Left kidney (tissue), 1 donor: ENCODE measurements at regions not wholly inside any gene's neighbourhood (a gene's known extent, or its start where the extent isn't known, plus 50 kb on each side); places are given as distances from the start of the nearest gene placed in this dataset.
"Not testable (repeated sequence)": the region's sequence is repeated elsewhere in the genome, so short reads cannot be mapped to it uniquely, and the experiment has no call there.

Source experiments
- DNase-seq: peaks from one replicate; pipeline ENCODE4 v3.0.0-alpha.2; 2013

GRCh38 chr4:148539387-148539786 is 97.2 kb upstream of the NR3C2 start:
- no peak for DNase-seq

GRCh38 chr4:148533851-148534250 is 91.6 kb upstream of the NR3C2 start:
- DNase-seq = not testable (repeated sequence)

DNA sequence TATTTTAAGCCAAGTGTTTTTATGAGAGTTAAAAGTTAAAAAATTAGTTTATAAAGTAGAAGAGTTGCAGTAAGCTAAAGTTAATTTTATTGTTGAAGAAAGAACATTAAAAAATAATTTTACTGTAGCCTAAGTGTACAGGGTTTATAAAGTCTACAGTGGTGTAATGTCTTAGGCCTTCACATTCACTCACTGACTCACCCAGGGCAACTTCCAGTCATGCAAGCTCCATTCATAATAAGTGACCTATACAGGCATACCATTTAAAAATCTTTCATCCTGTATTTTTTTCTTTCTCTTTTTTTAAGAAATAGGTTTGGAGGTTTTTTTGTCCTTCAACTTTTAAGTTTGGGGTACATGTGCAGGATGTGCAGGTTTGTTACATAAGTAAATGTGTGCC is 87.9 kb upstream of the NR3C2 start:
- no peak for DNase-seq

DNA sequence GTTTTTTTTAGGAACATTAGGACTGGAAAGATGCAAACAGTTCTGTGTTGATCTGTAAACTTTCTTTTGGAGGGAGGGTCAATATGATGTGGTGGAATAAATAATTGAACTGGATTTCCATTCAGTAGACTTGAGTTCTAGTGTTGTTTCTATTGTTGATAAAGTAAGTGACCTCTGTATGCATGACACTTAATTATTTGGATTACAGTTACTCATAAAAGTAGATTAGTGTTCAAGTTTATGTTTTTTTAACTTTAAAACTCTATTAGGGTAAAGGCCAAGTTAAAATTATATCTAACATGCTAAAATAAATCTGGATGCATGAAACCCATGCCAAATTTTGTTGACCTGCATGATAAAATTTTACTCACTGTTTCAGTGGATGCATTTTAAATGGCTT is 85.4 kb upstream of the NR3C2 start:
- no peak for DNase-seq

DNA sequence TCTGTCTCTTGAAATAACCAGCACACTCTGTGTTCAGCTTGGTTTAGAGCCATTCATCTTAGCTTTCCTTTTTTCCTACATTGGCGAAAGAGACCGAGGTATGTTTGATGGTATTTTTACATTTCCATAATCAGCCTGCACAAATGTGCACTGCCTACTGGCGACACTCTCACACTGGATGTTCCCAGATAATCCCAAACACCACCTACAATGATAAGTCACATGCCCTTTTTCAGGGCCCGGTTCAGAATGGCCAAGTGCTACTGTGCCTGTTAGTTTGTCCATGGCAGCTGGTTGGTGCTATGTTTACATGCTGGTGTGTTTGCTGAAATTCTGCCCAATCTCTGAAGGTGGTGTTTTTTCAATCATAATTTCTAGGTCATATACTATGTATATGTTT is 80.8 kb upstream of the NR3C2 start:
- no peak for DNase-seq

GRCh38 chr4:148515248-148515647 is 73.0 kb upstream of the NR3C2 start:
- DNase-seq = no peak

DNA sequence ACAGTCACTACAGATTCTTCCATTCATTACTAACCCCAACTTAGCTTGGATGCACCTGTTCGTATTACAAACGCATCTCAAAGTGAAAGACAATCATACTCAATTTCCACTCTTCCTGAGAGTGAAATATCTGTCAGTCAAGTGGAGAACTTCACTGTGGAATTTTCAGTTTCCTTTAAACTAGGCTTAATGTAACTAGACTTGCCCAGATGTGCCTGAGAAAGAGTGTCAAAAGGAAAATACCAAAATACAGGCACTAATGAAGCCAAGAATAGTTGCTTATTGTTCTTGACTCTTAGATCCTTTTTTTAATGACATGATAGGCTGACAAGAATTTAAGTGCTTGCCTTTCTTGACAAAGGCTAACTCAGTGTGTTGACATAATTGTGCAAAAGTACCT is 72.4 kb upstream of the NR3C2 start:
- no peak for DNase-seq

DNA sequence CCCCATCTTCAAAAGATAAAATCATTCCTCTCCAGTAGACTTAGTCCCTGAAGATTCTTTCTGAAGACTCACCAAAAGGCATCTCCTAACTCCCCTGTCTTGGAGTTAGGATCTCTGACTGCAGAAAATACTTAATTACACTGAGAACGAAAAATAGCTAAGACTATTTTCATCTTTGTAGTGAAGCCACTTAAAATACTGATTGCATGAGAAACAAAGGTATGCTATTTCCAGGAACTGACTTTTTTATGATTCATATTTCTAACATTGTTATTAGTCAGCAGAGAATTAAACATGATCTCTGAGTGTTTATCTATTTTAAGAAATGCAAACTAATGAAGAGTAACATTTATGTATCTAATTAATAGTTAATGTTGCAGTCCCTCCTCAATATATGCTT is 71.8 kb upstream of the NR3C2 start:
- no peak for DNase-seq

DNA sequence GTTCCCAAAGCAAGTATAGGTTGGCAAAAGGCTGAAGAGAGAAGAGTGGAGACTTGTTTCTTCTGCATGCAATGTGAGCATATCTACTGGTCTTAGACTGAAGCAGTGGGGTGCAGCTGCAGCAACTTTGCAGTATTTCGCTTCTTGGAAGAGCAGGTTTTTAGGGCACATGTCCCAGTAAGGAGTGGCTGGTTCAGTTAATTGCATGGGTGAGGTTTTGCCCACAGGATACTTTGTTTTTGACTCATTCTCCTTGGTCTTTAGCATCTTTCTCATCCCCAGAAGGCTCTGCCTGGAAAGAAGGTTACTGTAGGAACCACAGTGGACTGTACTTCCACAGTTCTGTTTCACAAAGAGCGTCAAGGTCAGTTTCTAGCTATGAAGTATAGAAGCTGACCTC is 68.0 kb upstream of the NR3C2 start:
- DNase-seq = no peak

DNA sequence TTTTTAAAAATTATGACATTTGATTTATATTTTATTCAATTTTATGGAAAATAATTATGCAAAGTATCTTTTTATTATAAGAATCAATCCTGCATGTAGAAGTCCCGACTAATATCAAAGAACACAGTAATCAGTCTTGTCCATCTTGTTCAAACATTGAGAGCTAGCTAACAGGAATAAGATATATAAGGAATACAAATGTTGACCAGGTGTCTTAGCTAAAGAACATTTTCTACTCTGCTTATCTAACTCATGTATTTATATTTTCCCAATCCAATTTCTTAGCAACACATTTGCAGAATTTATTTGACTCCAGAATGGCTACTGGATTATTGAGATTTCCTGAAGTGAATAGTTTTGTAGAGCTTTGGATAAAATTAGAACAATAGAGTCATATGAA is 61.5 kb upstream of the NR3C2 start:
- no peak for DNase-seq

DNA sequence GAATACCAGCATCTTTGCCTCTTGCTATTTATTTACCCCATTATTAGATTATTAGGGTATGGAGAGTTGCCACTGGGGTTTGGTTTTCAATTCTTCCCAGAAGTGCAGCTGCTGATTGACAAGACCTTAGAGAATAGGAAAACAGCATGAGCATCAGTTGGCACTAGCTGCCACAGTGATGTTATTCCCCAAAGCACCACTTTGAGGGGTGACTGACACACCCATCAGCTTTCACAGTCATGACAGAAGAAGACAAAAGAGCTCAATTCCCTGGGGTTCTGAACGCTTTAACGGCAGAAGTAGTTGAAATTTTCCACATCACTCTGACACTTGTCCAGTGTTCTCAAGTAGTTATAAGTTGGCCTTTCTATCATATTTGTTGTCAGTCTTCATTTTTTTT is 55.0 kb upstream of the NR3C2 start:
- DNase-seq = no peak

DNA sequence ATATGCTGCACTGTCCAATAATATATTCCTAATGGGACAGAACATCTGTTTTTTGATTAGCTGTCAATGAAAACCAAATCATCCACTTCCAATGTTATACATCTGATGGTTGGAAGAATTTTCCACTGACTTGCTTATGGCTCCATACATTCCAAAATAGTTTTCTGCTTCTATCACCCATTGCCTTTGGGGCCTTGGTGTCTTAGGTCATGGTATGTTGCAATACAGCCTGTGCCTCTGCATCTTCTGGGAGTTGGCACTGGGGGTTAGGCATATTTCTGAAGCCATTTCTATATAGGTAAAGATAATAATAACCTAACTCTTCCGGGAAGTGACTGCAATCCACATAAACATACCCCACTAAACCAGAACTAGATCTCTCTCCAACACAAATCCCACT is 53.2 kb upstream of the NR3C2 start:
- DNase-seq = no peak
